ENCODE measurements at regions not wholly inside any gene's neighbourhood (a gene's known extent, or its start where the extent isn't known, plus 50 kb on each side); places are given as distances from the start of the nearest gene placed in this dataset.

- CTCF ChIA-PET: no interaction called here
- TF ChIP-seq CTCF (IDR thresholded peaks at IDR 0.05; ENCODE audit: insufficient read depth, low read depth, low read length): no peak
- Histone ChIP-seq H3K36me3 (ENCODE audit: control insufficient read depth, insufficient read depth, low read length) (no peaks in the 10 kb centered on the region), H3K27me3 (ENCODE audit: control insufficient read depth, insufficient read depth, low read length) (no peaks in the 10 kb centered on the region), H3K4me3 (ENCODE audit: low read depth, low read length) (no peak overlapping the region)
- DNase-seq (ENCODE audit: low read depth): no peak
- POLR2A ChIA-PET: no interaction called here
Measured at GRCh38 chr2:184215745-184216144, 382.6 kb upstream of the ZNF804A start.

GRCh38 chr2:184256611-184257010 is 341.7 kb upstream of the ZNF804A start:
- Histone ChIP-seq H3K27me3 (ENCODE audit: control insufficient read depth, insufficient read depth, low read length) (no peaks in the 10 kb centered on the region), H3K36me3 (ENCODE audit: control insufficient read depth, insufficient read depth, low read length) (no peaks in the 10 kb centered on the region), H3K4me3 (ENCODE audit: low read depth, low read length) (no peak overlapping the region)
- no peak for TF ChIP-seq CTCF (IDR thresholded peaks at IDR 0.05; ENCODE audit: insufficient read depth, low read depth, low read length)
- ChIA-PET POLR2A (no interaction called here), CTCF (interaction anchor here (0.7 kb wide), 1 partner anchor 225 kb away, joined by 3 read pairs; no protein-coding TSS in a partner anchor)
- no peak for DNase-seq (ENCODE audit: low read depth)

- Histone ChIP-seq H3K4me3 (ENCODE audit: low read depth, low read length) (no peak overlapping the region), H3K27me3 (ENCODE audit: control insufficient read depth, insufficient read depth, low read length) (no peaks in the 10 kb centered on the region), H3K36me3 (ENCODE audit: control insufficient read depth, insufficient read depth, low read length) (no peaks in the 10 kb centered on the region)
- ChIA-PET CTCF (no interaction called here), POLR2A (no interaction called here)
- DNase-seq (ENCODE audit: low read depth): no peak
- no peak for TF ChIP-seq CTCF (IDR thresholded peaks at IDR 0.05; ENCODE audit: insufficient read depth, low read depth, low read length)
Measured at GRCh38 chr2:184261331-184261730, 337.0 kb upstream of the ZNF804A start.

GRCh38 chr2:184261818-184262217 is 336.5 kb upstream of the ZNF804A start:
- Histone ChIP-seq H3K27me3 (ENCODE audit: control insufficient read depth, insufficient read depth, low read length) (no peaks in the 10 kb centered on the region), H3K36me3 (ENCODE audit: control insufficient read depth, insufficient read depth, low read length) (no peaks in the 10 kb centered on the region), H3K4me3 (ENCODE audit: low read depth, low read length) (no peak overlapping the region)
- ChIA-PET CTCF (no interaction called here), POLR2A (no interaction called here)
- no peak for TF ChIP-seq CTCF (IDR thresholded peaks at IDR 0.05; ENCODE audit: insufficient read depth, low read depth, low read length)
- DNase-seq (ENCODE audit: low read depth): no peak

- TF ChIP-seq CTCF (IDR thresholded peaks at IDR 0.05; ENCODE audit: insufficient read depth, low read depth, low read length): no peak
- no peaks in the 10 kb centered on the region for H3K27me3 ChIP-seq (ENCODE audit: control insufficient read depth, insufficient read depth, low read length)
- POLR2A ChIA-PET: no interaction called here
- no peak for DNase-seq (ENCODE audit: low read depth)
- CTCF ChIA-PET: no interaction called here
- H3K4me3 ChIP-seq (ENCODE audit: low read depth, low read length): no peak overlapping the region
- H3K36me3 ChIP-seq (ENCODE audit: control insufficient read depth, insufficient read depth, low read length): no peaks in the 10 kb centered on the region
Measured at GRCh38 chr2:184268900-184269477, 329.3 kb upstream of the ZNF804A start.

Data from BJ (cell line).